Smooth muscle cell (in vitro differentiated cells): ENCODE measurements at regions not wholly inside any gene's neighbourhood (a gene's known extent, or its start where the extent isn't known, plus 50 kb on each side); places are given as distances from the start of the nearest gene placed in this dataset.
A peak's percentile ranks its signal among the peaks of the same experiment; 100 is the strongest.

ENCODE experiments used
- DNase-seq: peaks from one replicate; lab custom pipeline; 2025; ENCODE audit not compliant: unreplicated experiment; lab: John Stamatoyannopoulos, UW
- H2AFZ ChIP-seq: fragments of 200-600 bp; sonication (generic); 2 replicates; pipeline ENCODE4 v1.6.0; 2016; ENCODE audit warnings: antibody characterized with exemption, low read depth, mild to moderate bottlenecking
- H3F3A ChIP-seq: fragments of 200-600 bp; sonication (generic); 2 replicates; pipeline ENCODE4 v1.6.0; 2017; ENCODE audit warnings: antibody characterized with exemption, low read depth
- H3K27ac ChIP-seq: fragments of 200-600 bp; sonication (generic); 2 replicates; pipeline ENCODE4 v1.5.1; 2016; ENCODE audit warnings: low read depth, mild to moderate bottlenecking
- H3K27me3 ChIP-seq: fragments of 200-600 bp; sonication (generic); 2 replicates; pipeline ENCODE4 v1.6.1; 2016; ENCODE audit warnings: low read depth, mild to moderate bottlenecking
- H3K36me3 ChIP-seq: fragments of 200-600 bp; sonication (generic); 2 replicates; pipeline ENCODE4 v1.5.1; 2016; ENCODE audit warnings: low read depth
- H3K4me1 ChIP-seq: fragments of 200-600 bp; sonication (generic); 2 replicates; pipeline ENCODE4 v1.5.1; 2016; ENCODE audit warnings: low read depth
- H3K4me2 ChIP-seq: fragments of 200-600 bp; sonication (generic); 2 replicates; pipeline ENCODE4 v1.6.0; 2016; ENCODE audit warnings: mild to moderate bottlenecking
- H3K4me3 ChIP-seq: fragments of 200-600 bp; sonication (generic); 2 replicates; pipeline ENCODE4 v1.5.1; 2016; ENCODE audit warnings: mild to moderate bottlenecking
- H3K79me2 ChIP-seq: fragments of 200-600 bp; sonication (generic); 2 replicates; pipeline ENCODE4 v1.6.0; 2016; ENCODE audit warnings: low read depth, mild to moderate bottlenecking
- H3K9ac ChIP-seq: fragments of 200-600 bp; sonication (generic); 2 replicates; pipeline ENCODE4 v1.6.0; 2016; ENCODE audit warnings: low read depth
- H3K9me3 ChIP-seq: fragments of 200-600 bp; sonication (generic); replicated peaks from 2 replicates; pipeline ENCODE4 v1.5.1; 2016; ENCODE audit warnings: low read depth
- H4K20me1 ChIP-seq: fragments of 200-600 bp; sonication (generic); 2 replicates; pipeline ENCODE4 v1.6.0; 2016; ENCODE audit warnings: low read depth
- WGBS: methylation state at CpG from one replicate; pipeline ENCODE4 v1.1.7; 2016; ENCODE audit warnings: low lambda C conversion rate; 5-methylcytosine and 5-hydroxymethylcytosine counted together
- TF ChIP-seq, protein P1 (sequence below): fragments of 200-600 bp; sonication (generic); IDR thresholded peaks from 2 replicates; pipeline ENCODE4 v1.5.1; 2017; ENCODE audit warnings: borderline replicate concordance, mild to moderate bottlenecking, antibody characterized with exemption; ENCODE audit not compliant: insufficient read depth, poor library complexity, severe bottlenecking

DNA sequence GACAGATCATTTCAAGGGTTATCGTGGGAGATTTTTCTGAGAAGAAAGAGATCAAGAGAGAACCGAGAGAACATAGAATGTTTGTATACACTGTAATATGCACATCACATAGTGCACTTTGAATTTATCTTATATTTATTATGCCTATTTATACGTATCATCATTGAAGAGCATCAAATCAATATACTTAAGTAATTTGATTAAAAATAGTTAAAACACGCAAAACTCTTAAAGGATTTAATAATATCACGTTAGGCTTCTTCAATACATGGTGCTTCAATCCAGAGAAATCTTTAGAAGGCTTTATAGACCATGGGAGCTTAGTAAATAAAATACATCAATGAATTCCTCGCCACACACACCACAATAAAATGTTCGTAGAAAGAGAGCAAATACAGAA lies 139.5 kb upstream of the C11orf58 start:
- H3K9ac ChIP-seq, result no peak overlapping the region
- no peak overlapping the region for H2AFZ ChIP-seq
- no peak overlapping the region for H3K4me3 ChIP-seq
- no peaks in the 10 kb centered on the region for H3K36me3 ChIP-seq
- H3K4me2 ChIP-seq, result no peak overlapping the region
- 88% methylated on average over 7 of the region's 7 CpGs for WGBS
- peaks cover 3% of the 10 kb centered on the region for H3K4me1 ChIP-seq
- no peaks in the 10 kb centered on the region for H3F3A ChIP-seq
- H3K27ac ChIP-seq, result no peak overlapping the region
- DNase-seq, result no peak
- no peaks in the 10 kb centered on the region for H3K9me3 ChIP-seq
- TF ChIP-seq, protein P1, sequence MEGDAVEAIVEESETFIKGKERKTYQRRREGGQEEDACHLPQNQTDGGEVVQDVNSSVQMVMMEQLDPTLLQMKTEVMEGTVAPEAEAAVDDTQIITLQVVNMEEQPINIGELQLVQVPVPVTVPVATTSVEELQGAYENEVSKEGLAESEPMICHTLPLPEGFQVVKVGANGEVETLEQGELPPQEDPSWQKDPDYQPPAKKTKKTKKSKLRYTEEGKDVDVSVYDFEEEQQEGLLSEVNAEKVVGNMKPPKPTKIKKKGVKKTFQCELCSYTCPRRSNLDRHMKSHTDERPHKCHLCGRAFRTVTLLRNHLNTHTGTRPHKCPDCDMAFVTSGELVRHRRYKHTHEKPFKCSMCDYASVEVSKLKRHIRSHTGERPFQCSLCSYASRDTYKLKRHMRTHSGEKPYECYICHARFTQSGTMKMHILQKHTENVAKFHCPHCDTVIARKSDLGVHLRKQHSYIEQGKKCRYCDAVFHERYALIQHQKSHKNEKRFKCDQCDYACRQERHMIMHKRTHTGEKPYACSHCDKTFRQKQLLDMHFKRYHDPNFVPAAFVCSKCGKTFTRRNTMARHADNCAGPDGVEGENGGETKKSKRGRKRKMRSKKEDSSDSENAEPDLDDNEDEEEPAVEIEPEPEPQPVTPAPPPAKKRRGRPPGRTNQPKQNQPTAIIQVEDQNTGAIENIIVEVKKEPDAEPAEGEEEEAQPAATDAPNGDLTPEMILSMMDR, result no peak
- H3K79me2 ChIP-seq, result peaks cover 97% of the 10 kb centered on the region
- peaks cover 16% of the 10 kb centered on the region for H4K20me1 ChIP-seq
- no peaks in the 10 kb centered on the region for H3K27me3 ChIP-seq

DNA sequence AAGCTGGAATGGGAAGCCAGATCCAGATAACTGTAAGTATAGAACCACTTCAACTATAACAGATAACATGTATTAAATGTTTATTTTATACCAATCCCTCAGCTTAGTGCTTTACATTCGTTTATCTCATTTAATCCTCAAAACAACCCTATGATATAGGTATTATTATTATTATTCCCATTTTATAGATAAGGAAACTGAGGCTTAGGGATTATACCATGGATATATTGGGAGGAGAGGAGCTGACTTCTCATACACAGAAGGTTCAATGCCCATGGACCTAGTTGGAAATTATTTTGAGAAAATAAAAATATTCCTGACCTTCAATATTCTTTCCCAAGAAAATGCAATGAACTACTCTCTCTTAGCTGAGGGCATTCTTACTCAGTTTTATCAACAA lies 140.4 kb upstream of the C11orf58 start:
- no peaks in the 10 kb centered on the region for H3K9me3 ChIP-seq
- 35% methylated on average over 1 of the region's 1 CpG for WGBS

DNA sequence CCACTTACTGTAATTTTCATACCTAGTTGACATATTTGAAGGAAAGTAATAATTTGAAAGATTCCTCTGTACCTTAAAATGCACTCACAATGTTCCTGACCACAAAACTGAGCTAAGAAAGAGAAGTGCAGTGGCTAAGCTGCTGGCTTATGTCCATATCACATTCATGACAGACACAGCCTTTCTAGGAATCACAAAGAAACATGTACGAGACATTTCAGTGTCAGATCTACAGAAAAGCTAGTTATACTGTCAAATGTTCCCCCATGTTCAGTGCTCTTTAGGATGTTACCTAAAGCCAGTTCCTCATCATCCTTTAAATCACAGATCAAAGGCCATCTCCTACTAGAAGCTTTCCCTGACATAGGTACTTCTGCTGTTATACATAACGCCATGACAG lies 142.2 kb upstream of the C11orf58 start:
- no peaks in the 10 kb centered on the region for H3K9me3 ChIP-seq
- no peak overlapping the region for H3K27ac ChIP-seq
- WGBS, result 57% methylated on average over 2 of the region's 2 CpGs
- H3K4me2 ChIP-seq, result peak overlapping the region; percentile 3
- no peaks in the 10 kb centered on the region for H3K36me3 ChIP-seq
- H4K20me1 ChIP-seq, result peaks cover 35% of the 10 kb centered on the region
- H3K4me3 ChIP-seq, result no peak overlapping the region
- no peaks in the 10 kb centered on the region for H3F3A ChIP-seq
- H3K4me1 ChIP-seq, result no peaks in the 10 kb centered on the region
- H2AFZ ChIP-seq, result no peak overlapping the region
- H3K79me2 ChIP-seq, result peaks cover 96% of the 10 kb centered on the region
- TF ChIP-seq, protein P1, result no peak
- H3K27me3 ChIP-seq, result no peaks in the 10 kb centered on the region
- DNase-seq, result no peak
- H3K9ac ChIP-seq, result no peak overlapping the region

More for the DNA sequence above, 140.4 kb upstream of the C11orf58 start:
- H3F3A ChIP-seq, result no peaks in the 10 kb centered on the region
- H4K20me1 ChIP-seq, result peaks cover 25% of the 10 kb centered on the region
- no peak overlapping the region for H3K27ac ChIP-seq
- no peaks in the 10 kb centered on the region for H3K36me3 ChIP-seq
- DNase-seq, result no peak
- H3K4me2 ChIP-seq, result no peak overlapping the region
- no peaks in the 10 kb centered on the region for H3K27me3 ChIP-seq
- no peak overlapping the region for H2AFZ ChIP-seq
- no peak overlapping the region for H3K9ac ChIP-seq
- no peaks in the 10 kb centered on the region for H3K4me1 ChIP-seq
- H3K79me2 ChIP-seq, result peaks cover 97% of the 10 kb centered on the region
- no peak overlapping the region for H3K4me3 ChIP-seq
- TF ChIP-seq, protein P1, result no peak

DNA sequence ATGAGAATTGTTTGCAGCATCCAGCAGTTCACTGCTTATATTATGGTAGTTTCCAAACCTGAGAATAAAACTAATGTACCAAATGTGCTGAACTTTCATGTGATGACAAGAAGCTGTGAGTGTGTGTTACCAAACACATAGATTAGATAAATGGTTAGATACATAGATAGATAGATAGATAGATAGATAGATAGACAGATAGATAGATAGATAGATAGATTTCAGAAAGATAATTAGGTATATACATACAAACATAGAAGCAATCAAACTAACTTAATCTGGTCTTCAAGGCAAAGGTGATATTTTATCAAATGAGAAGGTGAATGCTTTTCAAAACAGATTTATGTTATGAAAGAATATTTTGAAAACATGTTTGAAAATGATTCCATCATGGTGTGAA lies 147.3 kb upstream of the C11orf58 start:
- TF ChIP-seq, protein P1, result no peak

More for the DNA sequence above, 147.3 kb upstream of the C11orf58 start:
- H3K27ac ChIP-seq, result no peak overlapping the region
- H3F3A ChIP-seq, result no peaks in the 10 kb centered on the region
- H3K36me3 ChIP-seq, result no peaks in the 10 kb centered on the region
- no peak overlapping the region for H3K4me2 ChIP-seq
- no peaks in the 10 kb centered on the region for H3K27me3 ChIP-seq
- H3K4me1 ChIP-seq, result no peaks in the 10 kb centered on the region
- no peak for DNase-seq
- peaks cover 93% of the 10 kb centered on the region for H3K79me2 ChIP-seq
- no peaks in the 10 kb centered on the region for H3K9me3 ChIP-seq
- no peak overlapping the region for H3K4me3 ChIP-seq
- H4K20me1 ChIP-seq, result peaks cover 57% of the 10 kb centered on the region
- H3K9ac ChIP-seq, result no peak overlapping the region
- H2AFZ ChIP-seq, result no peak overlapping the region
